HepG2 (cell line): ENCODE measurements at regions not wholly inside any gene's neighbourhood (a gene's known extent, or its start where the extent isn't known, plus 50 kb on each side); places are given as distances from the start of the nearest gene placed in this dataset.

ENCODE experiments used
- ATAC-seq: fragments of 200-7000 bp; cut with Tn5 transposase; 3 replicates; pipeline ENCODE4 v1.9.1; 2020; ENCODE audit warnings: mild to moderate bottlenecking, moderate library complexity
- BruUV-seq: library from RNA; stranded (reverse); fragments of 400-500 nt; replicated peaks from 2 replicates; lab custom pipeline; 2021; lab: Mats Ljungman, UMichigan
- CTCF ChIA-PET: fragments of 300-600 bp; formaldehyde crosslinking; extraction: SDS; loops from one replicate; lab custom pipeline; 2021; ENCODE audit warnings: low total read pairs, inconsistent platforms, low intra/inter-chr PET ratio; lab: Yijun Ruan, JAX
- POLR2A ChIA-PET: fragments of 350-600 bp; sonication (Branson Sonifier 250); formaldehyde crosslinking; loops from one replicate; lab custom pipeline; 2020; ENCODE audit warnings: antibody characterized with exemption, inconsistent platforms; lab: Yijun Ruan, JAX
- DNase-seq: peaks from one replicate; pipeline ENCODE4 v3.0.0-alpha.2; 2015; ENCODE audit warnings: low spot score
- FAIRE-seq: peaks from 3 replicates; lab custom pipeline; 2011; peaks lifted over from hg19 to GRCh38; lab: Jason Lieb, UNC
- H2AFZ ChIP-seq: one replicate; pipeline ENCODE4 v1.6.1; 2011; ENCODE audit warnings: low read length, inconsistent platforms
- H3K27ac ChIP-seq: fragments of 300-600 bp; 3 replicates; pipeline ENCODE4 v1.8.0; 2011; ENCODE audit warnings: mixed run types, mild to moderate bottlenecking, mixed read lengths, low read length, inconsistent platforms; ENCODE audit not compliant: insufficient read depth; ENCODE audit errors: extremely low read length
- H3K27me3 ChIP-seq, 2 experiments: fragments of 200-600 bp in 1 of 2; 2 replicates in 1 of 2; 3 replicates in 1 of 2; pipeline versions ENCODE4 v1.6.0 to v1.8.0; 2011; ENCODE audit warnings: low read length in 2 of 2, mild to moderate bottlenecking in 2 of 2, moderate library complexity in 2 of 2, inconsistent platforms in 1 of 2; ENCODE audit not compliant: insufficient read depth in 2 of 2, control insufficient read depth in 1 of 2
- H3K36me3 ChIP-seq, 2 experiments: fragments of 200-600 bp in 1 of 2; replicated peaks in 1 of 2; 2 replicates in 1 of 2; 3 replicates in 1 of 2; pipeline versions ENCODE4 v1.5.1 to v1.8.0; 2011; ENCODE audit warnings: low read length in 2 of 2, inconsistent platforms in 1 of 2; ENCODE audit not compliant: insufficient read depth in 2 of 2, control insufficient read depth in 1 of 2
- H3K4me1 ChIP-seq: 2 replicates; pipeline ENCODE4 v1.5.1; 2012; ENCODE audit warnings: low read length, inconsistent platforms; ENCODE audit not compliant: insufficient read depth
- H3K4me2 ChIP-seq: 2 replicates; pipeline ENCODE4 v1.6.0; 2011; ENCODE audit warnings: low read depth, low read length, inconsistent platforms
- H3K4me3 ChIP-seq, 3 experiments: fragments of 200-600 bp in 1 of 3; sonication (generic), shearing (Covaris generic) in 1 of 3; replicated peaks in 1 of 3; 2 replicates each; pipeline ENCODE4 v1.5.1; 2011 to 2016; ENCODE audit warnings: low read length in 3 of 3, inconsistent platforms in 2 of 3, low read depth in 2 of 3, mild to moderate bottlenecking in 2 of 3, control low read depth in 1 of 3, mixed read lengths in 1 of 3; ENCODE audit not compliant: insufficient read depth in 1 of 3
- H3K79me2 ChIP-seq: one replicate; pipeline ENCODE4 v1.6.1; 2011; ENCODE audit warnings: low read length, inconsistent platforms; ENCODE audit not compliant: insufficient read depth
- H3K9ac ChIP-seq: 2 replicates; pipeline ENCODE4 v1.6.0; 2011; ENCODE audit warnings: mild to moderate bottlenecking, low read depth, low read length, inconsistent platforms; ENCODE audit not compliant: insufficient read depth
- H3K9me3 ChIP-seq: 2 replicates; pipeline ENCODE4 v1.5.1; 2012; ENCODE audit warnings: mild to moderate bottlenecking, low read length
- H4K20me1 ChIP-seq: 2 replicates; pipeline ENCODE4 v1.6.0; 2011; ENCODE audit warnings: inconsistent platforms, mild to moderate bottlenecking, low read length, moderate library complexity; ENCODE audit not compliant: insufficient read depth
- CEBPB ChIP-seq: IDR thresholded peaks from 2 replicates; pipeline ENCODE4 v1.6.1; 2011; ENCODE audit warnings: low read depth, low read length, improper control_type of control experiment, borderline replicate concordance
- DDIT3 ChIP-seq: sonication (generic); formaldehyde crosslinking; IDR thresholded peaks from 2 replicates; pipeline ENCODE4 v1.4.0; 2020; ENCODE audit warnings: mild to moderate bottlenecking, missing genetic modification reagents
- MAF1 ChIP-seq: sonication (generic); formaldehyde crosslinking; IDR thresholded peaks from 2 replicates; pipeline ENCODE4 v1.5.0; 2020; ENCODE audit warnings: missing genetic modification reagents, borderline replicate concordance
- ZBTB1 ChIP-seq: sonication (generic); formaldehyde crosslinking; IDR thresholded peaks from 2 replicates; pipeline ENCODE4 v1.4.0; 2020; ENCODE audit warnings: missing genetic modification reagents, borderline replicate concordance
- ZC3H13 ChIP-seq: sonication (generic); formaldehyde crosslinking; IDR thresholded peaks from 2 replicates; pipeline ENCODE4 v1.8.1; 2023; ENCODE audit warnings: mild to moderate bottlenecking, missing genetic modification reagents, moderate library complexity
- ZNF17 ChIP-seq: sonication (generic); formaldehyde crosslinking; IDR thresholded peaks from 2 replicates; pipeline ENCODE4 v1.5.0; 2020; ENCODE audit warnings: mild to moderate bottlenecking, missing genetic modification reagents
- ZNF362 ChIP-seq: sonication (generic); formaldehyde crosslinking; IDR thresholded peaks from 2 replicates; pipeline ENCODE4 v1.4.0; 2020; ENCODE audit warnings: missing genetic modification reagents, mild to moderate bottlenecking, borderline replicate concordance
- WGBS: methylation state at CpG from one replicate; pipeline ENCODE4 v1.1.6; 2017; ENCODE audit warnings: low lambda C conversion rate; 5-methylcytosine and 5-hydroxymethylcytosine counted together
- in situ Hi-C: cut with HindIII; loops from 2 replicates; pipeline ENCODE4 v1.10.0; 2017; ENCODE audit warnings: low pct_unique_long_range_greater_than_20kb; ENCODE audit not compliant: extremely low pct_ligation_motif_present
- intact Hi-C: fragments of 100-400 bp; cut with micrococcal nuclease; formaldehyde crosslinking; loops from one replicate; pipeline ENCODE4 v1.10.0; 2022; ENCODE audit not compliant: unreplicated experiment

DNA sequence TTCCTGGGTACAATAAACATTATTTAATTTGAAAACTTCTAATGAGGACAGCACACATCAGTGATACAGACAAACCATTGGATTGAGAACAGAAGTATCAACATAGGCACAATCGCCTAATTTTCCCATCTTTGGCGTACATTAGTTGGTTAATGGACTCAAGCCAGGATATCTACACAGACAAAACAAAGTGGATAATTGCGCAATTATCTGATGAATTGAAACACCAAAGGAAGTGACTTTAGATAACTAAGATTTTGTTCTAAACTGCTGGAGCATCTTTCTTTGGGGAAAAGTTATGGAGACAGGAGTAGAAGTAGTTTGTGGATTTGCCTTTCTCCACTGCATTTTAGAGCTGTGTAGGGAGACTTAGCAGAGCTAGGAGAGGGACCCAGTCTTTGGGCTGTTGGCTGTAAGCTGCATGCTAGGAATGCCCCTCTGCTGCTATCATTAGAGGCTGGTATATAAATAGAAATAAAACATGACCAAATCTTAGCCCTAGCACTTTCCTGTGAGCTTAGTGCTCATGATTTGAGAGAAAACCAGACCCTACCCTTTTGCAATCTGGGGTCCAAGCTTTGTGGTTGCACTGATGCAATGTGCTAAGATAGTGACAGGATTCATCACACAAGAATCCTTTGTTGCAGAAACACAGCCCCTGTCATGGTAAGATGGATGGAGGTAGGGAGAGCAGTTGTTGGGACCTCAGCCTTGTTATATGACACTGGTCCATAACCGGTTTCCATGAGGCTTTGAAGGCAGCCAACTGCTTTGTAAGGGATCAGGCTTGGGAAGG lies 264.5 kb upstream of the PIK3C3 start:
- Histone ChIP-seq H3K9me3 (no peaks in the 10 kb centered on the region), H2AFZ (no peak overlapping the region), H3K9ac (no peak overlapping the region), H4K20me1 (no peaks in the 10 kb centered on the region), H3K79me2 (no peaks in the 10 kb centered on the region), H3K4me3 (no peak overlapping the region), H3K4me1 (no peaks in the 10 kb centered on the region), H3K27ac (no peak overlapping the region), H3K36me3 (no peaks in the 10 kb centered on the region), H3K4me2 (no peak overlapping the region), H3K27me3 (no peaks in the 10 kb centered on the region; a peak in 1 of 5 replicates)
- no peak for TF ChIP-seq ZNF362
- no peak for TF ChIP-seq ZC3H13 (CRISPR knock-in tag)
- no peak for TF ChIP-seq ZNF17 (CRISPR knock-in tag)
- no peak for TF ChIP-seq DDIT3 (CRISPR knock-in tag)
- no peak for TF ChIP-seq ZBTB1 (CRISPR knock-in tag)
- TF ChIP-seq CEBPB = peak; percentile 69; the same call in 1 of the 2 replicates
- TF ChIP-seq MAF1 (CRISPR knock-in tag) = no peak
- WGBS = 1% methylated on average over 4 of the region's 4 CpGs
- ATAC-seq (no peak), DNase-seq (no peak), FAIRE-seq (no peak)
- intact Hi-C loops (no loop called here), in situ Hi-C loops (no loop called here)
- no TSS peak for BruUV-seq
- CTCF ChIA-PET = no interaction called here
- POLR2A ChIA-PET = no interaction called here
